MV-4-11 (cell line): ENCODE measurements at regions not wholly inside any gene's neighbourhood (a gene's known extent, or its start where the extent isn't known, plus 50 kb on each side); places are given as distances from the start of the nearest gene placed in this dataset.

Experiments used
- DNase-seq: peaks from one replicate; lab custom pipeline; 2025; lab: John Stamatoyannopoulos, UW

GRCh38 chr21:26784974-26785373, 60.2 kb downstream of the ADAMTS1 start:
- DNase-seq: no peak

GRCh38 chr21:26783466-26784195, 61.6 kb downstream of the ADAMTS1 start:
- DNase-seq: no peak

GRCh38 chr21:26782747-26783146, 62.5 kb downstream of the ADAMTS1 start:
- DNase-seq: no peak

- DNase-seq: no peak
These were observed 62.9 kb downstream of the ADAMTS1 start for GRCh38 chr21:26782331-26782730.

GRCh38 chr21:26781331-26781730, 63.9 kb downstream of the ADAMTS1 start:
- no peak for DNase-seq

GRCh38 chr21:26777166-26777565, 68.0 kb downstream of the ADAMTS1 start:
- no peak for DNase-seq

GRCh38 chr21:26776310-26777021, 68.7 kb downstream of the ADAMTS1 start:
- DNase-seq: no peak

GRCh38 chr21:26773058-26773457, 72.2 kb downstream of the ADAMTS1 start:
- no peak for DNase-seq

GRCh38 chr21:26769613-26770188, 75.5 kb downstream of the ADAMTS1 start:
- no peak for DNase-seq

GRCh38 chr21:26766826-26767325, 78.3 kb downstream of the ADAMTS1 start:
- DNase-seq: no peak

- no peak for DNase-seq
These were observed 83.9 kb downstream of the ADAMTS1 start for GRCh38 chr21:26761174-26761915.

- DNase-seq: no peak
These were observed 85.5 kb downstream of the ADAMTS1 start for GRCh38 chr21:26759731-26760130.

- DNase-seq: no peak
These were observed 86.9 kb downstream of the ADAMTS1 start for GRCh38 chr21:26758083-26758880.

GRCh38 chr21:26756491-26757159, 88.6 kb downstream of the ADAMTS1 start:
- DNase-seq: no peak

- no peak for DNase-seq
These were observed 90.4 kb downstream of the ADAMTS1 start for GRCh38 chr21:26754853-26755252.

- no peak for DNase-seq
These were observed 91.4 kb downstream of the ADAMTS1 start for GRCh38 chr21:26753822-26754221.

- no peak for DNase-seq
These were observed 92.4 kb downstream of the ADAMTS1 start for GRCh38 chr21:26752849-26753248.

- DNase-seq: peak; percentile 41
These were observed 93.9 kb downstream of the ADAMTS1 start for GRCh38 chr21:26751305-26751704.

- DNase-seq: no peak
These were observed 97.1 kb downstream of the ADAMTS1 start for GRCh38 chr21:26748066-26748465.

- DNase-seq: no peak
These were observed 98.0 kb downstream of the ADAMTS1 start for GRCh38 chr21:26747216-26747615.

GRCh38 chr21:26743524-26743923, 101.7 kb downstream of the ADAMTS1 start:
- no peak for DNase-seq
